ENCODE measurements at regions not wholly inside any gene's neighbourhood (a gene's known extent, or its start where the extent isn't known, plus 50 kb on each side); places are given as distances from the start of the nearest gene placed in this dataset.

DNA sequence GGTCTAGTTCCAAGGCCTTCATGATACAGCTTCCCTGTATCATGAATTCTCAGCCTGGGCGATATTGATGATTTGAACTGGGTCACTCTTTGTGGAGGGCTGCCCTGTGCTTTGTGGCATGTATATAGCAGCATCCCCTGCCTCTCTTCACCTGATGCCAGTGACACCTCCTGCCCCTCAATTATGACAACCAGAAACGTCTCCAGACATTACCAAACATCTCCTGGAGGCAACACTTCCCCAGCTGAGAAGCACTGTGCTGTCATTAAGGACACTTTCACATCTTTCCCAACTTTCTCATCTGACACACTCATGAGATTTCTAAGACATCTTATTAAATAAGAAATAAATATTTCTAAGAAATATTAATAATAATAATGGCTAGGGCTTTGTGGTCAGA, 315.3 kb downstream of the BCL11B start:
- H3K36me3 ChIP-seq (ENCODE audit: control insufficient read depth, insufficient read depth, low read length) = no peaks in the 10 kb centered on the region
- no peak overlapping the region for H3K4me3 ChIP-seq (replicated peaks; ENCODE audit: low read depth, low read length)
- TF ChIP-seq, protein P1, sequence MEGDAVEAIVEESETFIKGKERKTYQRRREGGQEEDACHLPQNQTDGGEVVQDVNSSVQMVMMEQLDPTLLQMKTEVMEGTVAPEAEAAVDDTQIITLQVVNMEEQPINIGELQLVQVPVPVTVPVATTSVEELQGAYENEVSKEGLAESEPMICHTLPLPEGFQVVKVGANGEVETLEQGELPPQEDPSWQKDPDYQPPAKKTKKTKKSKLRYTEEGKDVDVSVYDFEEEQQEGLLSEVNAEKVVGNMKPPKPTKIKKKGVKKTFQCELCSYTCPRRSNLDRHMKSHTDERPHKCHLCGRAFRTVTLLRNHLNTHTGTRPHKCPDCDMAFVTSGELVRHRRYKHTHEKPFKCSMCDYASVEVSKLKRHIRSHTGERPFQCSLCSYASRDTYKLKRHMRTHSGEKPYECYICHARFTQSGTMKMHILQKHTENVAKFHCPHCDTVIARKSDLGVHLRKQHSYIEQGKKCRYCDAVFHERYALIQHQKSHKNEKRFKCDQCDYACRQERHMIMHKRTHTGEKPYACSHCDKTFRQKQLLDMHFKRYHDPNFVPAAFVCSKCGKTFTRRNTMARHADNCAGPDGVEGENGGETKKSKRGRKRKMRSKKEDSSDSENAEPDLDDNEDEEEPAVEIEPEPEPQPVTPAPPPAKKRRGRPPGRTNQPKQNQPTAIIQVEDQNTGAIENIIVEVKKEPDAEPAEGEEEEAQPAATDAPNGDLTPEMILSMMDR (IDR thresholded peaks at IDR 0.05; ENCODE audit: insufficient read depth, low read length, poor library complexity, severe bottlenecking) = no peak
- H3K27me3 ChIP-seq (replicated peaks; ENCODE audit: control insufficient read depth, insufficient read depth, low read length) = no peaks in the 10 kb centered on the region
- DNase-seq (ENCODE audit: extremely low read depth, insufficient read length) = no peak

- TF ChIP-seq, protein P1 (IDR thresholded peaks at IDR 0.05; ENCODE audit: insufficient read depth, low read length, poor library complexity, severe bottlenecking) = no peak
- Histone ChIP-seq H3K27me3 (replicated peaks; ENCODE audit: control insufficient read depth, insufficient read depth, low read length) (no peaks in the 10 kb centered on the region), H3K4me3 (replicated peaks; ENCODE audit: low read depth, low read length) (no peak overlapping the region), H3K36me3 (ENCODE audit: control insufficient read depth, insufficient read depth, low read length) (no peaks in the 10 kb centered on the region)
- no peak for DNase-seq (ENCODE audit: extremely low read depth, insufficient read length)
These were observed 314.6 kb downstream of the BCL11B start for GRCh38 chr14:98957211-98958047.

GRCh38 chr14:98958048-98958631, 313.9 kb downstream of the BCL11B start:
- Histone ChIP-seq H3K36me3 (ENCODE audit: control insufficient read depth, insufficient read depth, low read length) (no peaks in the 10 kb centered on the region), H3K4me3 (replicated peaks; ENCODE audit: low read depth, low read length) (no peak overlapping the region), H3K27me3 (replicated peaks; ENCODE audit: control insufficient read depth, insufficient read depth, low read length) (no peaks in the 10 kb centered on the region)
- no peak for DNase-seq (ENCODE audit: extremely low read depth, insufficient read length)
- TF ChIP-seq, protein P1 (IDR thresholded peaks at IDR 0.05; ENCODE audit: insufficient read depth, low read length, poor library complexity, severe bottlenecking) = no peak

DNA sequence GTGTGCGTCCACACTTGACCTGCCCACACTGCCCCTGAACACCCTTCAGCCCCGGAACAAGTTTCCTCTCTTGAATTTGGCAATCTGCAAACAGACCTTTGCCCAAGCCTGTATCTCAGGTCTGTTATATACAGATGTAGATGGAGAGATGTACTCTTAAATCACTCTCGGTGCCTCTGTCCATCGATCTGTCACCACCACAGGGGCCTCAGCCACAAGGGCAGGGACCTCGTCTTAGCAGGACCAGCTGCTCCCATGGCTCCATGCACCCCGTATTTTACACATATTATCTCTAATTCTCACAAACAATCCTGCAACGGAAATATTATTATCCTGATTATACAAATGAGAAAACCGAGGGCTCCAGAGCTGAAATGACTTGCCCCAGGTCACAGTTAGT, 313.4 kb downstream of the BCL11B start:
- no peaks in the 10 kb centered on the region for H3K27me3 ChIP-seq (replicated peaks; ENCODE audit: control insufficient read depth, insufficient read depth, low read length)
- no peak overlapping the region for H3K4me3 ChIP-seq (replicated peaks; ENCODE audit: low read depth, low read length)
- TF ChIP-seq, protein P1 (IDR thresholded peaks at IDR 0.05; ENCODE audit: insufficient read depth, low read length, poor library complexity, severe bottlenecking) = no peak
- no peaks in the 10 kb centered on the region for H3K36me3 ChIP-seq (ENCODE audit: control insufficient read depth, insufficient read depth, low read length)
- no peak for DNase-seq (ENCODE audit: extremely low read depth, insufficient read length)

GRCh38 chr14:98959410-98959809, 312.6 kb downstream of the BCL11B start:
- no peak overlapping the region for H3K4me3 ChIP-seq (replicated peaks; ENCODE audit: low read depth, low read length)
- no peaks in the 10 kb centered on the region for H3K36me3 ChIP-seq (ENCODE audit: control insufficient read depth, insufficient read depth, low read length)
- DNase-seq (ENCODE audit: extremely low read depth, insufficient read length) = no peak
- no peaks in the 10 kb centered on the region for H3K27me3 ChIP-seq (replicated peaks; ENCODE audit: control insufficient read depth, insufficient read depth, low read length)
- TF ChIP-seq, protein P1 (IDR thresholded peaks at IDR 0.05; ENCODE audit: insufficient read depth, low read length, poor library complexity, severe bottlenecking) = no peak

Measured in GM06990 (cell line).